OCI-LY1 (cell line): ENCODE measurements at regions not wholly inside any gene's neighbourhood (a gene's known extent, or its start where the extent isn't known, plus 50 kb on each side); places are given as distances from the start of the nearest gene placed in this dataset.

Experiments
- H2AFZ ChIP-seq: fragments of 200-600 bp; sonication (generic), shearing (Covaris generic); 2 replicates; pipeline ENCODE4 v1.6.0; 2014; ENCODE audit warnings: antibody characterized with exemption, mild to moderate bottlenecking, low read length
- H3F3A ChIP-seq: fragments of 200-600 bp; sonication (generic), shearing (Covaris generic); 2 replicates; pipeline ENCODE4 v1.6.0; 2014; ENCODE audit warnings: mild to moderate bottlenecking, antibody characterized with exemption, low read length, moderate library complexity; ENCODE audit not compliant: insufficient read depth
- H3K27ac ChIP-seq: fragments of 200-600 bp; sonication (generic); 2 replicates; pipeline ENCODE4 v1.5.1; 2014; ENCODE audit warnings: low read length, mixed run types, mild to moderate bottlenecking, low read depth; ENCODE audit not compliant: poor library complexity, severe bottlenecking
- H3K27me3 ChIP-seq: fragments of 200-600 bp; sonication (generic); 2 replicates; pipeline ENCODE4 v1.6.0; 2014; ENCODE audit warnings: antibody characterized with exemption, mild to moderate bottlenecking, low read length, moderate library complexity; ENCODE audit not compliant: insufficient read depth
- H3K36me3 ChIP-seq: fragments of 200-600 bp; sonication (generic); 2 replicates; pipeline ENCODE4 v1.6.1; 2014; ENCODE audit warnings: mild to moderate bottlenecking, antibody characterized with exemption, low read length, moderate library complexity, mixed read lengths; ENCODE audit not compliant: insufficient read depth
- H3K4me1 ChIP-seq: fragments of 200-600 bp; sonication (generic); 2 replicates; pipeline ENCODE4 v1.5.1; 2014; ENCODE audit warnings: mild to moderate bottlenecking, low read length, moderate library complexity; ENCODE audit not compliant: insufficient read depth, severe bottlenecking
- H3K4me2 ChIP-seq: fragments of 200-600 bp; sonication (generic), shearing (Covaris generic); 2 replicates; pipeline ENCODE4 v1.6.1; 2014; ENCODE audit warnings: low read length
- H3K4me3 ChIP-seq: fragments of 200-600 bp; sonication (generic); 2 replicates; pipeline ENCODE4 v1.5.1; 2014; ENCODE audit warnings: low read length, low read depth, mild to moderate bottlenecking, mixed read lengths; ENCODE audit not compliant: poor library complexity, severe bottlenecking
- H3K79me2 ChIP-seq: fragments of 200-600 bp; shearing (Covaris generic); 2 replicates; pipeline ENCODE4 v1.6.1; 2016; ENCODE audit warnings: mixed run types, low read length, mixed read lengths; ENCODE audit not compliant: insufficient read depth
- H3K9ac ChIP-seq: fragments of 200-600 bp; sonication (generic), shearing (Covaris generic); 2 replicates; pipeline ENCODE4 v1.6.1; 2014; ENCODE audit warnings: mild to moderate bottlenecking, low read length, mixed read lengths
- H3K9me2 ChIP-seq: fragments of 200-600 bp; sonication (generic), shearing (Covaris generic); 2 replicates; pipeline ENCODE4 v1.6.1; 2014; ENCODE audit warnings: low read depth, mild to moderate bottlenecking, low read length, mixed read lengths
- H3K9me3 ChIP-seq: fragments of 200-600 bp; shearing (Covaris generic); 2 replicates; pipeline ENCODE4 v1.6.1; 2014; ENCODE audit warnings: low read length, mixed read lengths
- H4K20me1 ChIP-seq: fragments of 200-600 bp; sonication (generic), shearing (Covaris generic); 2 replicates; pipeline ENCODE4 v1.6.0; 2016; ENCODE audit warnings: mild to moderate bottlenecking, low read length; ENCODE audit not compliant: insufficient read depth
- CTCF ChIP-seq: fragments of 200-600 bp; sonication (generic), shearing (Covaris generic); IDR thresholded peaks from 2 replicates; pipeline ENCODE4 v1.5.1; 2017; ENCODE audit warnings: mild to moderate bottlenecking, antibody characterized with exemption, low read length, moderate library complexity, mixed read lengths
- EZH2 ChIP-seq: fragments of 200-600 bp; sonication (generic), shearing (Covaris generic); IDR thresholded peaks from 2 replicates; pipeline ENCODE4 v1.8.0; 2017; ENCODE audit warnings: borderline replicate concordance, mixed run types, mild to moderate bottlenecking, antibody characterized with exemption, low read length, moderate library complexity, mixed read lengths

- H4K20me1 ChIP-seq: no peaks in the 10 kb centered on the region
- H3F3A ChIP-seq: no peaks in the 10 kb centered on the region
- TF ChIP-seq EZH2 (no peak), CTCF (no peak)
- no peaks in the 10 kb centered on the region for H3K79me2 ChIP-seq
- H2AFZ ChIP-seq: no peak overlapping the region
- H3K36me3 ChIP-seq: no peaks in the 10 kb centered on the region
- H3K27me3 ChIP-seq: no peaks in the 10 kb centered on the region
- H3K4me3 ChIP-seq: no peak overlapping the region
- no peak overlapping the region for H3K4me2 ChIP-seq
- H3K27ac ChIP-seq: no peak overlapping the region
- no peak overlapping the region for H3K9ac ChIP-seq
- H3K9me3 ChIP-seq: no peaks in the 10 kb centered on the region
- H3K4me1 ChIP-seq: no peaks in the 10 kb centered on the region
- no peaks in the 10 kb centered on the region for H3K9me2 ChIP-seq
Observed at GRCh38 chr7:88509341-88509740, 202.6 kb upstream of the STEAP4 start.

- no peaks in the 10 kb centered on the region for H3K36me3 ChIP-seq
- H3F3A ChIP-seq: no peaks in the 10 kb centered on the region
Observed at GRCh38 chr7:88500131-88500530, 193.4 kb upstream of the STEAP4 start.

GRCh38 chr7:88495881-88496725 is 189.4 kb upstream of the STEAP4 start:
- no peaks in the 10 kb centered on the region for H3K9me2 ChIP-seq
- H3K9me3 ChIP-seq: no peaks in the 10 kb centered on the region
- no peaks in the 10 kb centered on the region for H3K4me1 ChIP-seq
- H3F3A ChIP-seq: no peaks in the 10 kb centered on the region
- H3K4me3 ChIP-seq: no peak overlapping the region
- H3K36me3 ChIP-seq: no peaks in the 10 kb centered on the region
- H2AFZ ChIP-seq: no peak overlapping the region
- H3K27me3 ChIP-seq: no peaks in the 10 kb centered on the region
- H3K9ac ChIP-seq: no peak overlapping the region
- H3K27ac ChIP-seq: no peak overlapping the region
- no peak for TF ChIP-seq CTCF
- TF ChIP-seq EZH2: no peak
- no peaks in the 10 kb centered on the region for H3K79me2 ChIP-seq
- no peaks in the 10 kb centered on the region for H4K20me1 ChIP-seq
- H3K4me2 ChIP-seq: no peak overlapping the region

More at GRCh38 chr7:88500131-88500530, 193.4 kb upstream of the STEAP4 start:
- no peaks in the 10 kb centered on the region for H3K4me1 ChIP-seq
- H3K27me3 ChIP-seq: no peaks in the 10 kb centered on the region
- H3K4me3 ChIP-seq: no peak overlapping the region
- H4K20me1 ChIP-seq: no peaks in the 10 kb centered on the region
- no peak overlapping the region for H3K9ac ChIP-seq
- no peaks in the 10 kb centered on the region for H3K9me3 ChIP-seq
- no peak overlapping the region for H2AFZ ChIP-seq
- no peak overlapping the region for H3K4me2 ChIP-seq
- no peak overlapping the region for H3K27ac ChIP-seq
- no peak for TF ChIP-seq CTCF
- TF ChIP-seq EZH2: no peak
- no peaks in the 10 kb centered on the region for H3K9me2 ChIP-seq
- no peaks in the 10 kb centered on the region for H3K79me2 ChIP-seq
